GM23338 (cell line): ENCODE measurements at regions not wholly inside any gene's neighbourhood (a gene's known extent, or its start where the extent isn't known, plus 50 kb on each side); places are given as distances from the start of the nearest gene placed in this dataset.
"Not testable (repeated sequence)": the region's sequence is repeated elsewhere in the genome, so short reads cannot be mapped to it uniquely, and the experiment has no call there.

ENCODE experiments used
- ATAC-seq: fragments of 200-7000 bp; cut with Tn5 transposase; 3 replicates; pipeline ENCODE4 v1.9.1; 2020
- DNase-seq: peaks from one replicate; pipeline ENCODE4 v3.0.0-alpha.2; 2015; ENCODE audit warnings: low spot score
- H2AFZ ChIP-seq: fragments of 200-600 bp; sonication (generic); 2 replicates; pipeline ENCODE4 v1.8.0; 2016; ENCODE audit warnings: antibody characterized with exemption, mild to moderate bottlenecking, moderate library complexity
- H3F3A ChIP-seq: fragments of 200-600 bp; sonication (generic); replicated peaks from 2 replicates; pipeline ENCODE4 v1.8.0; 2017; ENCODE audit warnings: antibody characterized with exemption, mixed run types, low read depth
- H3K27ac ChIP-seq: fragments of 200-600 bp; sonication (generic); 2 replicates; pipeline ENCODE4 v1.6.1; 2016; ENCODE audit warnings: low read depth
- H3K27me3 ChIP-seq: fragments of 200-600 bp; sonication (generic); 2 replicates; pipeline ENCODE4 v1.8.0; 2016; ENCODE audit warnings: mild to moderate bottlenecking, mixed run types, moderate library complexity; ENCODE audit not compliant: insufficient read depth
- H3K36me3 ChIP-seq: fragments of 200-600 bp; sonication (generic); 2 replicates; pipeline ENCODE4 v1.8.0; 2016; ENCODE audit warnings: mild to moderate bottlenecking; ENCODE audit not compliant: insufficient read depth
- H3K4me1 ChIP-seq: fragments of 200-600 bp; sonication (generic); 2 replicates; pipeline ENCODE4 v1.8.0; 2016; ENCODE audit warnings: mild to moderate bottlenecking, moderate library complexity; ENCODE audit not compliant: insufficient read depth
- H3K4me2 ChIP-seq: fragments of 200-600 bp; sonication (generic); 2 replicates; pipeline ENCODE4 v1.7.1; 2017; ENCODE audit warnings: mixed run types
- H3K4me3 ChIP-seq: fragments of 200-600 bp; sonication (generic); 2 replicates; pipeline ENCODE4 v1.6.1; 2016; ENCODE audit warnings: mixed run types
- H3K79me2 ChIP-seq: fragments of 200-600 bp; sonication (generic); replicated peaks from 2 replicates; pipeline ENCODE4 v1.8.0; 2017; ENCODE audit warnings: mild to moderate bottlenecking; ENCODE audit not compliant: insufficient read depth
- H3K9me2 ChIP-seq: fragments of 200-600 bp; sonication (generic); 2 replicates; pipeline ENCODE4 v1.8.0; 2017; ENCODE audit not compliant: insufficient read depth
- H4K20me1 ChIP-seq: fragments of 200-600 bp; sonication (generic); replicated peaks from 2 replicates; pipeline ENCODE4 v1.8.0; 2017; ENCODE audit warnings: mild to moderate bottlenecking; ENCODE audit not compliant: insufficient read depth
- H3K27ac Mint-ChIP-seq: 2 replicates; pipeline ENCODE4 v1.8.0; 2020; ENCODE audit warnings: inconsistent platforms, mild to moderate bottlenecking, moderate library complexity, mixed read lengths
- H3K27me3 Mint-ChIP-seq: 3 replicates; pipeline ENCODE4 v1.8.0; 2022; ENCODE audit warnings: low read depth, mild to moderate bottlenecking, moderate library complexity, mixed read lengths, inconsistent platforms; ENCODE audit not compliant: insufficient read depth, poor library complexity
- H3K36me3 Mint-ChIP-seq: 3 replicates; pipeline ENCODE4 v1.8.0; 2021; ENCODE audit warnings: low read depth, mild to moderate bottlenecking, inconsistent platforms, moderate library complexity, mixed read lengths
- H3K4me1 Mint-ChIP-seq: 3 replicates; pipeline ENCODE4 v1.8.0; 2020; ENCODE audit warnings: mild to moderate bottlenecking, inconsistent platforms, mixed read lengths
- H3K4me3 Mint-ChIP-seq: 3 replicates; pipeline ENCODE4 v1.8.0; 2021; ENCODE audit warnings: moderate library complexity, mild to moderate bottlenecking, inconsistent platforms, mixed read lengths
- H3K9me3 Mint-ChIP-seq: 3 replicates; pipeline ENCODE4 v1.8.0; 2020; ENCODE audit warnings: moderate library complexity, mild to moderate bottlenecking, inconsistent platforms, mixed read lengths
- ETS1 ChIP-seq: IDR thresholded peaks from 2 replicates; pipeline ENCODE4 v1.6.1; 2016; ENCODE audit warnings: antibody characterized with exemption
- EZH2 ChIP-seq: fragments of 200-600 bp; sonication (generic); IDR thresholded peaks from one replicate; pipeline ENCODE4 v1.8.0; 2017; ENCODE audit warnings: antibody characterized with exemption, mild to moderate bottlenecking, low read depth; ENCODE audit not compliant: unreplicated experiment
- NANOG ChIP-seq: IDR thresholded peaks from 2 replicates; pipeline ENCODE4 v1.6.1; 2016; ENCODE audit warnings: antibody characterized with exemption, borderline replicate concordance
- REST ChIP-seq: IDR thresholded peaks from one replicate; pipeline ENCODE4 v1.6.1; 2018; ENCODE audit warnings: antibody characterized with exemption; ENCODE audit not compliant: unreplicated experiment
- TF ChIP-seq, protein P1 (sequence below): fragments of 250-450 bp; sonication (Bioruptor Pico); IDR thresholded peaks from 2 replicates; pipeline ENCODE4 v1.5.0; 2020; ENCODE audit warnings: mild to moderate bottlenecking, moderate library complexity

- TF ChIP-seq, protein P1, sequence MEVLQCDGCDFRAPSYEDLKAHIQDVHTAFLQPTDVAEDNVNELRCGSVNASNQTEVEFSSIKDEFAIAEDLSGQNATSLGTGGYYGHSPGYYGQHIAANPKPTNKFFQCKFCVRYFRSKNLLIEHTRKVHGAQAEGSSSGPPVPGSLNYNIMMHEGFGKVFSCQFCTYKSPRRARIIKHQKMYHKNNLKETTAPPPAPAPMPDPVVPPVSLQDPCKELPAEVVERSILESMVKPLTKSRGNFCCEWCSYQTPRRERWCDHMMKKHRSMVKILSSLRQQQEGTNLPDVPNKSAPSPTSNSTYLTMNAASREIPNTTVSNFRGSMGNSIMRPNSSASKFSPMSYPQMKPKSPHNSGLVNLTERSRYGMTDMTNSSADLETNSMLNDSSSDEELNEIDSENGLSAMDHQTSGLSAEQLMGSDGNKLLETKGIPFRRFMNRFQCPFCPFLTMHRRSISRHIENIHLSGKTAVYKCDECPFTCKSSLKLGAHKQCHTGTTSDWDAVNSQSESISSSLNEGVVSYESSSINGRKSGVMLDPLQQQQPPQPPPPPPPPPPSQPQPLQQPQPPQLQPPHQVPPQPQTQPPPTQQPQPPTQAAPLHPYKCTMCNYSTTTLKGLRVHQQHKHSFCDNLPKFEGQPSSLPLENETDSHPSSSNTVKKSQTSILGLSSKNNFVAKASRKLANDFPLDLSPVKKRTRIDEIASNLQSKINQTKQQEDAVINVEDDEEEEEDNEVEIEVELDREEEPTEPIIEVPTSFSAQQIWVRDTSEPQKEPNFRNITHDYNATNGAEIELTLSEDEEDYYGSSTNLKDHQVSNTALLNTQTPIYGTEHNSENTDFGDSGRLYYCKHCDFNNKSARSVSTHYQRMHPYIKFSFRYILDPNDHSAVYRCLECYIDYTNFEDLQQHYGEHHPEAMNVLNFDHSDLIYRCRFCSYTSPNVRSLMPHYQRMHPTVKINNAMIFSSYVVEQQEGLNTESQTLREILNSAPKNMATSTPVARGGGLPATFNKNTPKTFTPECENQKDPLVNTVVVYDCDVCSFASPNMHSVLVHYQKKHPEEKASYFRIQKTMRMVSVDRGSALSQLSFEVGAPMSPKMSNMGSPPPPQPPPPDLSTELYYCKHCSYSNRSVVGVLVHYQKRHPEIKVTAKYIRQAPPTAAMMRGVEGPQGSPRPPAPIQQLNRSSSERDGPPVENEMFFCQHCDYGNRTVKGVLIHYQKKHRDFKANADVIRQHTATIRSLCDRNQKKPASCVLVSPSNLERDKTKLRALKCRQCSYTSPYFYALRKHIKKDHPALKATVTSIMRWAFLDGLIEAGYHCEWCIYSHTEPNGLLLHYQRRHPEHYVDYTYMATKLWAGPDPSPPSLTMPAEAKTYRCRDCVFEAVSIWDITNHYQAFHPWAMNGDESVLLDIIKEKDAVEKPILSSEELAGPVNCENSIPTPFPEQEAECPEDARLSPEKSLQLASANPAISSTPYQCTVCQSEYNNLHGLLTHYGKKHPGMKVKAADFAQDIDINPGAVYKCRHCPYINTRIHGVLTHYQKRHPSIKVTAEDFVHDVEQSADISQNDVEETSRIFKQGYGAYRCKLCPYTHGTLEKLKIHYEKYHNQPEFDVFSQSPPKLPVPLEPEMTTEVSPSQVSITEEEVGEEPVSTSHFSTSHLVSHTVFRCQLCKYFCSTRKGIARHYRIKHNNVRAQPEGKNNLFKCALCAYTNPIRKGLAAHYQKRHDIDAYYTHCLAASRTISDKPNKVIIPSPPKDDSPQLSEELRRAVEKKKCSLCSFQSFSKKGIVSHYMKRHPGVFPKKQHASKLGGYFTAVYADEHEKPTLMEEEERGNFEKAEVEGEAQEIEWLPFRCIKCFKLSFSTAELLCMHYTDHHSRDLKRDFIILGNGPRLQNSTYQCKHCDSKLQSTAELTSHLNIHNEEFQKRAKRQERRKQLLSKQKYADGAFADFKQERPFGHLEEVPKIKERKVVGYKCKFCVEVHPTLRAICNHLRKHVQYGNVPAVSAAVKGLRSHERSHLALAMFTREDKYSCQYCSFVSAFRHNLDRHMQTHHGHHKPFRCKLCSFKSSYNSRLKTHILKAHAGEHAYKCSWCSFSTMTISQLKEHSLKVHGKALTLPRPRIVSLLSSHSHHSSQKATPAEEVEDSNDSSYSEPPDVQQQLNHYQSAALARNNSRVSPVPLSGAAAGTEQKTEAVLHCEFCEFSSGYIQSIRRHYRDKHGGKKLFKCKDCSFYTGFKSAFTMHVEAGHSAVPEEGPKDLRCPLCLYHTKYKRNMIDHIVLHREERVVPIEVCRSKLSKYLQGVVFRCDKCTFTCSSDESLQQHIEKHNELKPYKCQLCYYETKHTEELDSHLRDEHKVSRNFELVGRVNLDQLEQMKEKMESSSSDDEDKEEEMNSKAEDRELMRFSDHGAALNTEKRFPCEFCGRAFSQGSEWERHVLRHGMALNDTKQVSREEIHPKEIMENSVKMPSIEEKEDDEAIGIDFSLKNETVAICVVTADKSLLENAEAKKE (CRISPR knock-in tag) = no peak
- no peak for TF ChIP-seq EZH2
- TF ChIP-seq NANOG = no peak
- TF ChIP-seq REST = no peak
- TF ChIP-seq ETS1 = no peak
Observed at GRCh38 chr3:192064959-192065358, 604.0 kb downstream of the PYDC2 start (continued).

DNA sequence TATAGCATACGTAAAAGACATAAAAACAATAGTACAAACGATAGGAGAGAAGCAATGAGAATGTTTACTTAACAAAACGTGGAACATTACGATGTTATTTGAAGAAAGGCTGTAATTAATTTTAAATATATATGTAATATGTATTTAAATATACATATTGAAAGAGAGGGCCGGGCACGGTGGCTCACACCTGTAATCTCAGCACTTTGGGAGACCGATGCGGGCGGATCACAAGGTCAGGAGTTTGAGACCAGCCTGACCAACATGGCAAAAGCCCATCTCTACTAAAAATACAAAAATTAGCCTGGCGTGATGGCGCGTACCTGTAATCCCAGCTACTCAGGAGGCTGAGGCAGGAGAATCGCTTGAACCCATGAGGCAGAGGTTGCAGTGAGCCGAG lies 605.3 kb downstream of the PYDC2 start:
- not testable (repeated sequence) for H3K4me3 ChIP-seq, H2AFZ ChIP-seq, H3K27me3 ChIP-seq, H3K4me2 ChIP-seq, H3K9me3 Mint-ChIP-seq, H3K27me3 Mint-ChIP-seq, H4K20me1 ChIP-seq, H3K27ac ChIP-seq, ATAC-seq, H3K9me2 ChIP-seq, H3K4me1 Mint-ChIP-seq, H3K27ac Mint-ChIP-seq, H3K79me2 ChIP-seq, H3K36me3 Mint-ChIP-seq, DNase-seq, H3K36me3 ChIP-seq, H3K4me3 Mint-ChIP-seq, H3K4me1 ChIP-seq, H3F3A ChIP-seq
